DND-41 (cell line): ENCODE measurements at regions not wholly inside any gene's neighbourhood (a gene's known extent, or its start where the extent isn't known, plus 50 kb on each side); places are given as distances from the start of the nearest gene placed in this dataset.

Source experiments
- ATAC-seq: fragments of 200-7000 bp; cut with Tn5 transposase; 3 replicates; pipeline ENCODE4 v1.9.1; 2021; ENCODE audit warnings: low read depth; ENCODE audit not compliant: insufficient read depth
- DNase-seq: peaks from one replicate; pipeline ENCODE4 v3.0.0-alpha.2; 2020
- H2AFZ ChIP-seq: 2 replicates; pipeline ENCODE4 v1.6.0; 2012; ENCODE audit warnings: low read depth, low read length
- H3K27ac ChIP-seq: 2 replicates; pipeline ENCODE4 v1.5.1; 2012; ENCODE audit warnings: low read length, inconsistent platforms
- H3K27me3 ChIP-seq: fragments of 200-600 bp; sonication (generic); 2 replicates; pipeline ENCODE4 v1.6.0; 2012; ENCODE audit warnings: low read length, mild to moderate bottlenecking, inconsistent platforms; ENCODE audit not compliant: insufficient read depth, poor library complexity
- H3K36me3 ChIP-seq: 2 replicates; pipeline ENCODE4 v1.5.1; 2012; ENCODE audit warnings: low read length, inconsistent platforms; ENCODE audit not compliant: insufficient read depth
- H3K4me1 ChIP-seq: 2 replicates; pipeline ENCODE4 v1.5.1; 2012; ENCODE audit warnings: mild to moderate bottlenecking, low read length; ENCODE audit not compliant: insufficient read depth
- H3K4me2 ChIP-seq: 2 replicates; pipeline ENCODE4 v1.6.0; 2012; ENCODE audit warnings: mild to moderate bottlenecking, moderate library complexity, low read length, inconsistent platforms; ENCODE audit not compliant: insufficient read depth
- H3K4me3 ChIP-seq, 2 experiments: fragments of 200-600 bp in 1 of 2; shearing (Covaris generic) in 1 of 2; 2 replicates each; pipeline ENCODE4 v1.5.1; 2012 to 2016; ENCODE audit warnings: inconsistent platforms in 2 of 2, low read length in 2 of 2, mild to moderate bottlenecking in 2 of 2, low read depth in 1 of 2, moderate library complexity in 1 of 2
- H3K79me2 ChIP-seq: 2 replicates; pipeline ENCODE4 v1.6.0; 2012; ENCODE audit warnings: low read length, inconsistent platforms; ENCODE audit not compliant: insufficient read depth
- H3K9ac ChIP-seq: 2 replicates; pipeline ENCODE4 v1.6.0; 2012; ENCODE audit warnings: low read depth, mild to moderate bottlenecking, inconsistent platforms, low read length, moderate library complexity
- H3K9me3 ChIP-seq: 2 replicates; pipeline ENCODE4 v1.5.1; 2012; ENCODE audit warnings: low read length, moderate library complexity, mild to moderate bottlenecking, inconsistent platforms; ENCODE audit not compliant: insufficient read depth, severe bottlenecking
- H4K20me1 ChIP-seq: 2 replicates; pipeline ENCODE4 v1.6.0; 2012; ENCODE audit warnings: low read length; ENCODE audit not compliant: insufficient read depth
- CTCF ChIP-seq: IDR thresholded peaks from 2 replicates; pipeline ENCODE4 v1.5.1; 2012; ENCODE audit warnings: borderline replicate concordance, low read length, moderate library complexity, mild to moderate bottlenecking; ENCODE audit not compliant: poor library complexity, severe bottlenecking; ENCODE audit errors: extremely low read depth
- EZH2 ChIP-seq: IDR thresholded peaks from 3 replicates; pipeline ENCODE4 v1.6.1; 2012; ENCODE audit warnings: borderline replicate concordance, low read depth, mild to moderate bottlenecking, moderate library complexity, low read length, inconsistent platforms; ENCODE audit not compliant: severe bottlenecking

- H3K27ac ChIP-seq = no peak overlapping the region
- H3K4me1 ChIP-seq = no peaks in the 10 kb centered on the region
- H3K4me2 ChIP-seq = no peak overlapping the region
- ATAC-seq (no peak), DNase-seq (no peak)
- H4K20me1 ChIP-seq = no peaks in the 10 kb centered on the region
- no peaks in the 10 kb centered on the region for H3K36me3 ChIP-seq
- H3K4me3 ChIP-seq = no peak overlapping the region
- TF ChIP-seq EZH2 (no peak), CTCF (no peak)
- no peaks in the 10 kb centered on the region for H3K27me3 ChIP-seq
- no peaks in the 10 kb centered on the region for H3K9me3 ChIP-seq
- H3K9ac ChIP-seq = no peak overlapping the region
- H2AFZ ChIP-seq = no peak overlapping the region
- H3K79me2 ChIP-seq = no peaks in the 10 kb centered on the region
Observed at GRCh38 chr12:72966684-72967083, 694.5 kb downstream of the TRHDE start.

- no peaks in the 10 kb centered on the region for H3K36me3 ChIP-seq
- H3K9ac ChIP-seq = no peak overlapping the region
- no peaks in the 10 kb centered on the region for H3K79me2 ChIP-seq
- no peak overlapping the region for H3K4me3 ChIP-seq
- no peaks in the 10 kb centered on the region for H4K20me1 ChIP-seq
- no peaks in the 10 kb centered on the region for H3K9me3 ChIP-seq
- TF ChIP-seq CTCF (no peak), EZH2 (no peak)
- DNase-seq (no peak), ATAC-seq (no peak)
- no peak overlapping the region for H3K27ac ChIP-seq
- no peak overlapping the region for H2AFZ ChIP-seq
- H3K4me1 ChIP-seq = no peaks in the 10 kb centered on the region
- H3K27me3 ChIP-seq = no peaks in the 10 kb centered on the region
- no peak overlapping the region for H3K4me2 ChIP-seq
Observed at GRCh38 chr12:72974954-72975555, 702.9 kb downstream of the TRHDE start.

- no peaks in the 10 kb centered on the region for H3K9me3 ChIP-seq
- no peaks in the 10 kb centered on the region for H3K4me1 ChIP-seq
- no peak overlapping the region for H3K27ac ChIP-seq
- H3K79me2 ChIP-seq = no peaks in the 10 kb centered on the region
- DNase-seq (no peak), ATAC-seq (no peak)
- no peak overlapping the region for H3K4me3 ChIP-seq
- H3K9ac ChIP-seq = no peak overlapping the region
- H2AFZ ChIP-seq = no peak overlapping the region
- H3K4me2 ChIP-seq = no peak overlapping the region
- no peaks in the 10 kb centered on the region for H3K36me3 ChIP-seq
- TF ChIP-seq CTCF (no peak), EZH2 (no peak)
- no peaks in the 10 kb centered on the region for H3K27me3 ChIP-seq
- no peaks in the 10 kb centered on the region for H4K20me1 ChIP-seq
Observed at GRCh38 chr12:72978999-72979398, 706.8 kb downstream of the TRHDE start.

GRCh38 chr12:72982356-72982755 is 710.2 kb downstream of the TRHDE start:
- no peaks in the 10 kb centered on the region for H4K20me1 ChIP-seq
- H3K27me3 ChIP-seq = no peaks in the 10 kb centered on the region
- H3K9me3 ChIP-seq = no peaks in the 10 kb centered on the region
- H3K36me3 ChIP-seq = no peaks in the 10 kb centered on the region
- DNase-seq (no peak), ATAC-seq (no peak)
- H3K4me1 ChIP-seq = no peaks in the 10 kb centered on the region
- no peak overlapping the region for H3K9ac ChIP-seq
- no peaks in the 10 kb centered on the region for H3K79me2 ChIP-seq
- H3K4me3 ChIP-seq = no peak overlapping the region
- TF ChIP-seq CTCF = no peak
- H2AFZ ChIP-seq = no peak overlapping the region
- H3K27ac ChIP-seq = no peak overlapping the region
- H3K4me2 ChIP-seq = no peak overlapping the region
